SU-DHL-6 (cell line): ENCODE measurements at regions not wholly inside any gene's neighbourhood (a gene's known extent, or its start where the extent isn't known, plus 50 kb on each side); places are given as distances from the start of the nearest gene placed in this dataset.
"Not testable (repeated sequence)": the region's sequence is repeated elsewhere in the genome, so short reads cannot be mapped to it uniquely, and the experiment has no call there.

Experiments
- H2AFZ ChIP-seq: fragments of 200-600 bp; sonication (generic); 2 replicates; pipeline ENCODE4 v1.6.1; 2014; ENCODE audit warnings: low read depth, mild to moderate bottlenecking, moderate library complexity, mixed read lengths, antibody characterized with exemption, low read length; ENCODE audit not compliant: severe bottlenecking
- H3F3A ChIP-seq: fragments of 200-600 bp; shearing (Covaris generic); 2 replicates; pipeline ENCODE4 v1.6.0; 2016; ENCODE audit warnings: antibody characterized with exemption, mild to moderate bottlenecking; ENCODE audit not compliant: insufficient read depth
- H3K27ac ChIP-seq: fragments of 200-600 bp; sonication (generic); 2 replicates; pipeline ENCODE4 v1.5.1; 2016; ENCODE audit warnings: low read depth, mild to moderate bottlenecking, low read length, moderate library complexity, mixed read lengths
- H3K27me3 ChIP-seq: fragments of 200-600 bp; sonication (generic), shearing (Covaris generic); 2 replicates; pipeline ENCODE4 v1.6.0; 2014; ENCODE audit warnings: mild to moderate bottlenecking, low read length
- H3K36me3 ChIP-seq: fragments of 200-600 bp; sonication (generic); 2 replicates; pipeline ENCODE4 v1.6.1; 2014; ENCODE audit warnings: mild to moderate bottlenecking, low read length, mixed read lengths
- H3K4me2 ChIP-seq: fragments of 300-600, 200-600 bp; shearing (Covaris generic), sonication (generic); 2 replicates; pipeline ENCODE4 v1.6.0; 2014; ENCODE audit warnings: low read length, low read depth, mild to moderate bottlenecking; ENCODE audit not compliant: poor library complexity, severe bottlenecking
- H3K4me3 ChIP-seq: fragments of 200-600 bp; sonication (generic); 2 replicates; pipeline ENCODE4 v1.5.1; 2014; ENCODE audit warnings: antibody characterized with exemption, low read length, mild to moderate bottlenecking, mixed read lengths; ENCODE audit not compliant: insufficient read depth, poor library complexity, severe bottlenecking
- H3K79me2 ChIP-seq: fragments of 200-600 bp; sonication (generic); 2 replicates; pipeline ENCODE4 v1.6.1; 2014; ENCODE audit warnings: mild to moderate bottlenecking, low read length, moderate library complexity; ENCODE audit not compliant: insufficient read depth
- H3K9ac ChIP-seq: fragments of 200-600 bp; sonication (generic); 2 replicates; pipeline ENCODE4 v1.7.0; 2014; ENCODE audit warnings: mild to moderate bottlenecking, low read length
- H3K9me2 ChIP-seq: fragments of 200-600 bp; sonication (generic); replicated peaks from 2 replicates; pipeline ENCODE4 v1.6.1; 2014; ENCODE audit warnings: low read length; ENCODE audit not compliant: insufficient read depth
- H3K9me3 ChIP-seq: fragments of 200-600 bp; sonication (generic); 2 replicates; pipeline ENCODE4 v1.6.1; 2014; ENCODE audit warnings: low read length, mixed read lengths; ENCODE audit not compliant: insufficient read depth
- H4K20me1 ChIP-seq: fragments of 200-600 bp; sonication (generic); 2 replicates; pipeline ENCODE4 v1.6.1; 2014; ENCODE audit warnings: low read depth, mild to moderate bottlenecking, antibody characterized with exemption, low read length, moderate library complexity, mixed read lengths
- EZH2phosphoT487 ChIP-seq: fragments of 200-600 bp; sonication (generic), shearing (Covaris generic); conservative IDR thresholded peaks from 2 replicates; pipeline ENCODE4 v1.6.1; 2018; ENCODE audit warnings: mild to moderate bottlenecking, antibody characterized with exemption, low read length, moderate library complexity, mixed read lengths
- TF ChIP-seq, protein P1 (sequence below): fragments of 200-600 bp; sonication (generic); IDR thresholded peaks from one replicate; pipeline ENCODE4 v1.5.1; 2017; ENCODE audit warnings: antibody characterized with exemption, mild to moderate bottlenecking, low read length, moderate library complexity; ENCODE audit not compliant: insufficient read depth, poor library complexity, severe bottlenecking

DNA sequence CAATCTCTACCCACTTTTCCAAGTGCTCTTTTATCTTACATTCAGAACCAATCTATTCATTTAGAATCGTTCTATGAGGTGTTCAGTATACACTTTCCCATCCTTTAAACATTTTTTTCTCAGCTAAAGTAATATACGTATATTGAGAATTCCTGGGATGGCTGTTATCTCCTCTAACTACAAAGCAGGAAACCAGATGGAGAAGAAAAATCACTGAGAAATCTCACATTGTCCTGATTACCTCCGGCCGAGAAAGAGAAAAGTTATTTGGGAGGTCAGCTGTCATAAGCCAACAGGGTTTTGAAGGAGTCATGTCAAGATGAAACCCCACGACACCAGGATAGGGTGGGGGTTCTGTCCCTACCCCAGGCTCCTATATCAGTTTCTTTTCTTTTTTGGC, 99.2 kb upstream of the KDM7A start:
- no peak overlapping the region for H3K4me2 ChIP-seq
- H3F3A ChIP-seq, result no peaks in the 10 kb centered on the region
- no peak for TF ChIP-seq EZH2phosphoT487
- TF ChIP-seq, protein P1, sequence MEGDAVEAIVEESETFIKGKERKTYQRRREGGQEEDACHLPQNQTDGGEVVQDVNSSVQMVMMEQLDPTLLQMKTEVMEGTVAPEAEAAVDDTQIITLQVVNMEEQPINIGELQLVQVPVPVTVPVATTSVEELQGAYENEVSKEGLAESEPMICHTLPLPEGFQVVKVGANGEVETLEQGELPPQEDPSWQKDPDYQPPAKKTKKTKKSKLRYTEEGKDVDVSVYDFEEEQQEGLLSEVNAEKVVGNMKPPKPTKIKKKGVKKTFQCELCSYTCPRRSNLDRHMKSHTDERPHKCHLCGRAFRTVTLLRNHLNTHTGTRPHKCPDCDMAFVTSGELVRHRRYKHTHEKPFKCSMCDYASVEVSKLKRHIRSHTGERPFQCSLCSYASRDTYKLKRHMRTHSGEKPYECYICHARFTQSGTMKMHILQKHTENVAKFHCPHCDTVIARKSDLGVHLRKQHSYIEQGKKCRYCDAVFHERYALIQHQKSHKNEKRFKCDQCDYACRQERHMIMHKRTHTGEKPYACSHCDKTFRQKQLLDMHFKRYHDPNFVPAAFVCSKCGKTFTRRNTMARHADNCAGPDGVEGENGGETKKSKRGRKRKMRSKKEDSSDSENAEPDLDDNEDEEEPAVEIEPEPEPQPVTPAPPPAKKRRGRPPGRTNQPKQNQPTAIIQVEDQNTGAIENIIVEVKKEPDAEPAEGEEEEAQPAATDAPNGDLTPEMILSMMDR, result no peak
- H3K9me3 ChIP-seq, result no peaks in the 10 kb centered on the region
- no peak overlapping the region for H3K27ac ChIP-seq
- no peak overlapping the region for H3K4me3 ChIP-seq
- no peaks in the 10 kb centered on the region for H3K36me3 ChIP-seq
- H2AFZ ChIP-seq, result no peak overlapping the region
- H3K79me2 ChIP-seq, result no peaks in the 10 kb centered on the region
- no peaks in the 10 kb centered on the region for H3K9me2 ChIP-seq
- no peaks in the 10 kb centered on the region for H4K20me1 ChIP-seq
- no peaks in the 10 kb centered on the region for H3K27me3 ChIP-seq
- no peak overlapping the region for H3K9ac ChIP-seq

DNA sequence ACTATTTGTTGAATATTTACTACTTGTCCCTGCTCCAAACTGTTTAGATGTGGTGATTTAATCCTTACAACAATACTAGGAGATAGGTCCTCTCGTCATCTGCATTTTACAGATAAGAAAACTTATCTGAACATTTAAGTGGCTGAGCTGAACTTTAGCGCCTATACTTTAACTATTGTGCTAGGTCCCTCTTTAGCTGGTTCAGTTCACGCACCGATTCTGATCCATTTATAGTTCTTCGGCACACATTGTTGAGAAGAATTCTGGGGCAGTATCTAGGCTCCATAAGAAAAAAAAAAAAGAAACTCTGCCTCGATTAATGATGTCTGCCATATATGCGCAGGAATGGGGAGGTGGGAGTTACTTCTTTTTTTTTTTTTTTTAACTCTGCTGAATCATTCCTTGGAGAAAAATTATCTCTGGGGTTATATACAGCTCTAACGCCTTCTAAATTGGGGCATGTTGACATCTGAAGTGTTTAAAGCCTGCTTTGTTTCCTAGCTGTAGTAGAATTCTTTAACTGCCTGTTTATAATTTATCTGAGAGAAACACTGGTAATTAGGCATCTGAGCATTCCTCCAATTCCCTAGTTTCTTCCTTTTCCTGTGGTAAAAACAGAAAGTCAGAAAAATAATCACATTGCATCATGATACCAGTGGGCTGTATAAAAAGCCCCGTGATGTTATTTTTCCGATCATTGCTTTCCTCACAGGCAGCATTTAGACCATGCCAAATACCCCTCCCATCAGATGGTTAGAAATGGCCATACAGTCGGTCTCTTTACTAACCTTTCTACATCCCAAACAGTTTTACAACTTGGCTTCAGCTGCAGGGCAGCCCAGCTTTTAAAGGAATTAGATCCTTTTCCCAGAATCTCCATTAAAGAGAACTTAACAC, 98.5 kb upstream of the KDM7A start:
- Histone ChIP-seq H2AFZ (no peak overlapping the region), H3K79me2 (no peaks in the 10 kb centered on the region), H3K27me3 (no peaks in the 10 kb centered on the region), H3K27ac (no peak overlapping the region), H3F3A (no peaks in the 10 kb centered on the region), H3K4me2 (no peak overlapping the region), H3K9ac (no peak overlapping the region), H3K9me2 (no peaks in the 10 kb centered on the region), H3K9me3 (no peaks in the 10 kb centered on the region), H3K36me3 (no peaks in the 10 kb centered on the region), H3K4me3 (no peak overlapping the region), H4K20me1 (no peaks in the 10 kb centered on the region)
- TF ChIP-seq EZH2phosphoT487, result no peak
- TF ChIP-seq, protein P1, result no peak

DNA sequence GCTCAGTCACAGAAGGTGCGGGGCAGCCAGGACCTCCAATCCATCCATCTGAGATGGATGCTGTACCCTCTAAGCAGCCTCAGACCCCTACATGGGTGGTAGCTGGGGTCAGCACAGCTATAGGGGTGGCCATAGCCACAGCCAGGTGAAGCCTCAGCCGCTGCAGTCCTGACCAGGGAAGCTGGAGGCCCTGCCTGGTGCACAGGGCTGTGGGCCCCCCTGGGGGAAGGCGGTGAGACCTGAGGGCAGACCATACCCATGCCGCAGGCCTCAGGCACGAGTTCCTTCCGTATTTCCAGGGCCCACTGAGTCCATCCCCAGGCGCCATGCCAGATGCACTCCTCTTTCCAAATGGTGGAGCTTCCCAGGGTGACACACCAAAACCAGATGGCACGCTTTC, 96.6 kb upstream of the KDM7A start:
- Histone ChIP-seq H3K36me3 (no peaks in the 10 kb centered on the region), H3K79me2 (no peaks in the 10 kb centered on the region), H3K27me3 (no peaks in the 10 kb centered on the region), H3K9me2 (no peaks in the 10 kb centered on the region), H3K9ac (no peak overlapping the region), H2AFZ (no peak overlapping the region), H3F3A (no peaks in the 10 kb centered on the region), H3K9me3 (no peaks in the 10 kb centered on the region), H4K20me1 (no peaks in the 10 kb centered on the region), H3K27ac (no peak overlapping the region), H3K4me3 (no peak overlapping the region), H3K4me2 (no peak overlapping the region)
- TF ChIP-seq, protein P1, result no peak
- no peak for TF ChIP-seq EZH2phosphoT487

DNA sequence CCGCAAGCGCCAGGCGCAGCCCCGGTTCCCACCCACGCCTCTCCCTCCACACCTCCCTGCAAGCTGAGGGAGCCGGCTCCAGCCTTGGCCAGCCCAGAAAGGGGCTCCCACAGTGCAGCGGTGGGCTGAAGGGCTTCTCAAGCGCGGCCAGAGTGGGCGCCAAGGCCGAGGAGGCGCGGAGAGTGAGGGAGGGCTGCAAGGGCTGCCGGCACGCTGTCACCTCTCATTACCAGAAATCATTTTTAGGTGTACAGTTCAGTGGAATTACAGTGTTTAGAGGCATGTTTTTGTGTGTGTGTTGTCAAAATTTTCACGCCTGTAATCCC, 94.8 kb upstream of the KDM7A start:
- H3K9me2 ChIP-seq, H3K36me3 ChIP-seq, H3K9me3 ChIP-seq, H3K79me2 ChIP-seq, H3F3A ChIP-seq, H3K9ac ChIP-seq, H3K4me3 ChIP-seq, H3K4me2 ChIP-seq, H4K20me1 ChIP-seq, H3K27me3 ChIP-seq, H3K27ac ChIP-seq, H2AFZ ChIP-seq: not testable (repeated sequence)
